GM12878 (cell line): ENCODE measurements at regions not wholly inside any gene's neighbourhood (a gene's known extent, or its start where the extent isn't known, plus 50 kb on each side); places are given as distances from the start of the nearest gene placed in this dataset.

Experiments
- CBFB ChIP-seq: IDR thresholded peaks from 2 replicates; pipeline ENCODE4 v1.6.1; 2016; ENCODE audit warnings: antibody characterized with exemption, low read depth
- CHD4 ChIP-seq: fragments of 200-600 bp; sonication (generic); IDR thresholded peaks from 2 replicates; pipeline ENCODE4 v1.6.1; 2016; ENCODE audit warnings: mild to moderate bottlenecking
- CTCF ChIP-seq, 3 experiments: IDR thresholded peaks in 2 of 3; conservative IDR thresholded peaks in 1 of 3; 2 replicates each; pipeline ENCODE4 v1.5.1; 2011; ENCODE audit warnings: low read depth in 3 of 3, low read length in 3 of 3, mild to moderate bottlenecking in 3 of 3, control low read depth in 2 of 3, moderate library complexity in 2 of 3, inconsistent platforms in 1 of 3, mixed read lengths in 1 of 3; ENCODE audit not compliant: control insufficient read depth in 2 of 3, insufficient read depth in 1 of 3; ENCODE audit errors: extremely low read depth in 1 of 3
- NFYB ChIP-seq: IDR thresholded peaks from 2 replicates; pipeline ENCODE4 v1.6.1; 2011; ENCODE audit warnings: low read depth, mild to moderate bottlenecking, low read length, improper control_type of control experiment, moderate library complexity; ENCODE audit not compliant: insufficient read depth
- NRF1 ChIP-seq: conservative IDR thresholded peaks from 2 replicates; pipeline ENCODE4 v1.6.1; 2011; ENCODE audit warnings: mild to moderate bottlenecking, low read depth, low read length, improper control_type of control experiment
- POLR2A ChIP-seq: IDR thresholded peaks from 2 replicates; pipeline ENCODE4 v1.6.1; 2011; ENCODE audit warnings: low read depth, mild to moderate bottlenecking, low read length
- TCF3 ChIP-seq: IDR thresholded peaks from 2 replicates; pipeline ENCODE4 v1.6.1; 2012; ENCODE audit warnings: low read depth, mild to moderate bottlenecking, low read length, borderline replicate concordance; ENCODE audit not compliant: insufficient read depth

- no peak for TF ChIP-seq CHD4
- no peak for TF ChIP-seq TCF3
- no peak for TF ChIP-seq CTCF (IDR thresholded peaks at IDR 0.05 in 2 of 3, conservative IDR thresholded peaks at IDR 0.05 in 1 of 3; ENCODE audit: control insufficient read depth in 2 of 3, extremely low read depth in 1 of 3, insufficient read depth in 1 of 3, low read depth in 3 of 3, low read length in 3 of 3)
- no peak for TF ChIP-seq NRF1
- TF ChIP-seq POLR2A: no peak
- TF ChIP-seq CBFB: no peak
- no peak for TF ChIP-seq NFYB
Measured at GRCh38 chr1:239819756-239820250, 271.9 kb upstream of the FMN2 start.
